Skin epidermis (tissue), 12 donors: ENCODE measurements at regions not wholly inside any gene's neighbourhood (a gene's known extent, or its start where the extent isn't known, plus 50 kb on each side); places are given as distances from the start of the nearest gene placed in this dataset.

Experiments used
- H3K27ac ChIP-seq, 21 experiments: fragments of 200-600 bp; sonication (generic) in 11 of 21; one replicate each; pipeline ENCODE4 v1.5.0; 2020; ENCODE audit warnings: mild to moderate bottlenecking in 3 of 21, inconsistent platforms in 2 of 21, moderate library complexity in 2 of 21
- H3K4me3 ChIP-seq, 7 experiments: fragments of 200-600 bp; sonication (generic) in 2 of 7; one replicate each; pipeline ENCODE4 v1.5.0; 2020; ENCODE audit warnings: inconsistent platforms in 2 of 7, mild to moderate bottlenecking in 2 of 7, moderate library complexity in 1 of 7

- Histone ChIP-seq H3K27ac (no peak overlapping the region), H3K4me3 (no peak overlapping the region)
Observed at GRCh38 chr12:81863406-81863805, 104.3 kb upstream of the PPFIA2 start.

DNA sequence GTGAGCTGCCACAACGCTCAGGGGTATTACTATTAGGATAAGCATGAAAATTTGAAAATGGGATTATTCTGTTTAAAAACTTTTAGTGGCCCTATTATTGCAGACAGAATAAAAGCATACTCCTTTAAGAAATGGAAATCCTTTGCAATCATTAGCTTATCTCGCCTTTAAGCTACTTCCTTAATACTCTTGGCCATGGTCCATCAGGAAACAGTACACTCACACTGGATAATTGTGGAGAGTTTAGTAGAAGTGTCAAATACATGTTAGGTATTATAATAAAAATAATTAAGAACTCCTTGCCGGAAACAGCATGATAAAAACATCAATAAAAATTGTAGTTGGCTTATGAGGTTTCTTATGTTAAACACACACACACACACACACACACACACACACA lies 100.4 kb upstream of the PPFIA2 start:
- no peak overlapping the region for H3K4me3 ChIP-seq
- no peak overlapping the region for H3K27ac ChIP-seq

DNA sequence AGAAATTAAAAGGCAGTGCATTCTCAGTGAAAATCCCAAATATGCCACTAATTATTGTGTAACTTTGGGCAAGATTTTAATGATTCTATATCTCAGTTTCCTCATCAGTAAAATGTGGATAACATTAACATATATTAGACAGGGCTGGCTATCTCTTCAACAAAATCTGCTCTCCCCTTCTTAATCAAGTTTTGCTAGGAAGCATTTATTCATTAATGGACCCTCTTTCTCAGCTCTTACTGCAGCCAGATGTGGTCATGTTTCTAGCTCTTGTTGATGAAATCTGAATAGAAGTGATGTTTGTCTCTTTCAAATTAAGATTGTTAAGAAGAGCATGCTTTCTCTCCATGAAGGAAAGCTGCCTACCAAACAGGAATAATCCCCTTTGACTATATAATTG lies 84.4 kb upstream of the PPFIA2 start:
- H3K4me3 ChIP-seq: no peak overlapping the region
- no peak overlapping the region for H3K27ac ChIP-seq

GRCh38 chr12:81835783-81836182 lies 76.6 kb upstream of the PPFIA2 start:
- Histone ChIP-seq H3K4me3 (no peak overlapping the region), H3K27ac (no peak overlapping the region)

DNA sequence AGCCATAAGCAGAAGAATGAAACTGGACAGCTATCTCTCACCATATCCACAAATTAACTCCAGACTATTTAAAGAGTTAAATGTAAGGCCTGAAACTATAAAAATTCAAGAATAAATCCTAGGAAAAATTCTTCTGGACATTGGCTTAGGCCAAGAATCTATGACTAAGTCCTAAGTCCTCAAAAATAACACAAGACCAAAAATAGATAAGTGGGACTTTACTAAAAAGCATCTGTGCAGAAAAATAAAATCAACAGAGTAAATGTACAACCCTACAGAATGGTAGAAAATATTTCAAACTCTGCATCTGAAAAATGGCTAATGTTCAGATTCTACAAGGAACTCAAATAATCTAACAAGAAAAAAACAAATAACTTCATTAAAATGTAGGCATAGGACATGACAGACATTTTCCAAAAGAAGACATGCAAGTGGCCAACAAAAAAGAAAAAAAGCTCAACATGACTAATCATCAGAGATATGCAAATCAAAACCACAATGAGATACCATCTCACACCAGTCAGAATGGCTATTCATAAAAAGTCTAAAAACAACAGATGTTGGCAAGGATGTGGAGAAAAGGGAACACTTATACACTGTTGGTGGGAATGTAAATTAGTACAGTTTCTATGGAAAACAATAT lies 61.0 kb upstream of the PPFIA2 start:
- peak overlapping the region in 1 of 21 experiments; percentile 17 for H3K27ac ChIP-seq
- H3K4me3 ChIP-seq: no peak overlapping the region

- no peak overlapping the region for H3K27ac ChIP-seq
- H3K4me3 ChIP-seq: no peak overlapping the region
Observed at GRCh38 chr12:81815611-81816010, 56.5 kb upstream of the PPFIA2 start.

GRCh38 chr12:81811778-81812125 lies 52.6 kb upstream of the PPFIA2 start:
- Histone ChIP-seq H3K4me3 (no peak overlapping the region), H3K27ac (no peak overlapping the region)

DNA sequence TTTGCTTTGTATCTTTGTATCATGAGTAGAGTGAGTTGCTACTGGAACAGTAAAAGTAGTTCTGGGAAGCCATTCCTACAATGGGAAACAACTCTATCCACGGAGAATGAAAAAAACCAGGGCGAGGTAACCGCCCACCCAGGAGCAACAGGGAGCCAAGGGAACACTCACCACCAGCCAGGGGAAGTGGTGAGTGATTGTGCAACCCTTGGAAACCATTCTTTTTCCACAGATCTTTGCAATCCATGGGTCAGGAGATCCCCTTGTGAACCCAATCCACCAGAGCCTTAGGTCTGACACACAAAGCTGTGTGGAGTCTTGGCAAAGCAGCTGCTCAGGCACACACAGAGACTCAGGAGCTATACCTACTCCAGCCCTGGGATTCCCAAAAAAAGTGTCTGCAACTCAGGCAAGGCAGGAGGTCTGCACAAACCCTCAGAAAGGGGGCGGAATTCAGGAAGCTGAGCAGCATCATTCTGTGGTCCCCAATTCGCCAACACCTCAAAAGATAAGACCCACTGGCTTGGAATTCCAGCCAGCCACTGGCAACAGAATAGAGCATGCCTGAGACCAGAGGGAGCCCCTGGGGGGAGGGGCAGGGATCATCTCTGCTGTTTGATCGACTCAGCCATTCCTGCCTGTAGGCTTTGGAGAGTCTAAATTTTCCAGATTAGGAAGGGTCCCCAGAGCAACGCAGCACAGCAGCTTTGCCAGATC lies 52.1 kb upstream of the PPFIA2 start:
- Histone ChIP-seq H3K27ac (no peak overlapping the region), H3K4me3 (no peak overlapping the region)

DNA sequence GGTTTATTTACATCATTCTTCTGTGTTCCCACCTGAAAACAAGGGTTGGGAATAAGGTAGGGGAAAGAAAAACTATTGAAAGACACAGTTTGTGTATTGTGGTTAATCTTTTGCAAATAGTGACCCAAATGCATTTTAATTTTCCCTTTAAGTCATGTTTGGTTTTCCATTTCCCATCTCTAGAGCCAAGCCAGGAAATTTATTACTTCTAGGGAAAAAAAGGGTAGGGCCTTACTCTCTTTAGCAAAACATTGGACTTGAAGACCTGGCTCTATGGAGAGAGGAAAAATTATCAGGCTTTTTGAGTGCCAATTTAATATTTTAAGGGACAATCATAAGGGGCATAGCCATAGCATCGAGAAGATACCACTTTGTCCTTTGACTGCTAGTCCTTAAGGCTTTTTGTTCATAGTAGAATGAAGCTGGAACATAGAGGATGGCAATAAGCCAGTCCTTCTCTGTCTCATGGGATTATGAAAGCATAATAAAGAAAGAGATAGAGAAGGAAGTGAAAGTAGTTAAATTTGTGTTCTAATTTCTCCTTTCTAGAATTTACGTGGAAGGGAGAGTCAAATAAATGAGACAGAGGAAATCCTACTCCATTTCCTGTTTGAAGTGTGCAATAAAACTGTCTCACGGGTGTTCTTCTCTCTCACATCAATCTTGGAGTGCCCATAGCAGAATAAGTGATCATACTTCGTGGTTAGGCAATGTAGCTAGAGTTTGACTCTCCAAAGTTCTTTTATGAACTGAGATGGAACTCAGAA lies 50.9 kb upstream of the PPFIA2 start:
- Histone ChIP-seq H3K27ac (no peak overlapping the region), H3K4me3 (no peak overlapping the region)

DNA sequence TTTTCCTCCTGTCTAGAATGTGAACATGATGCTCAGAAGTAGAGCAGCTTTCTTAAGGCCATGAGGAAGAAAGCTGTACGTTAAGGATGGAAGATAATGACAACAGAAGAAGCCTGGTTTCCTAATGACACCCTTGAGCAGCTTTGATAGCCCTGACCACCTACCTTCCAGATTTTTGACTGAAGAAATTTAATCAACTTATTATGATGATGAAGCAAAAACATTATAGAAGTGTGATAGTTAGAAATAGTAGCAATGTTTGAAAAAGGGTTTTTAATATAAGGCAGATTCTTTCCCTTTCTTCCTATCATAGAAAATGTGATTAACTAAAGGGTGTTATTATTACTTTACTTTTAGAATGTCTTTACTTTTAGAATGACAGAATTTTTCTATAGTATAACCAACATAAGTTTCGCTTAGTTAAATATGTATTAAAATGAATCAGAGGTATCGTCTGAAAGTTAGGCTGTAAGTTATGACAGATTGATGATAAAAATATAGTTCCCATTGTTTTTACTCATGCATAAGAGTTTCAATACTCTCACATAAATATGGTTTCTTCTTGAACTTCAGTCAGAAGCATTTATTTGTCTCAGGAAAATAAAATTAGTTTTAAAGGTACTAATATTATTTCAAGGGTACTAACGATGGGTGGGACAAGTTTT lies 50.1 kb upstream of the PPFIA2 start:
- Histone ChIP-seq H3K4me3 (no peak overlapping the region), H3K27ac (no peak overlapping the region)
